Body of pancreas (tissue), 4 donors: ENCODE measurements at regions not wholly inside any gene's neighbourhood (a gene's known extent, or its start where the extent isn't known, plus 50 kb on each side); places are given as distances from the start of the nearest gene placed in this dataset.

ENCODE experiments used
- POLR2A ChIP-seq, 3 donors: fragments of 450-650 bp; IDR thresholded peaks; one replicate each; pipeline ENCODE4 v1.6.1; 2016; ENCODE audit warnings: antibody characterized with exemption in 3 of 3, mild to moderate bottlenecking in 2 of 3
- TF ChIP-seq, protein P1 (sequence below), 7 experiments: fragments of 450-650 bp in 4 of 7; fragments of 200-600 bp in 3 of 7; sonication (generic) in 3 of 7; IDR thresholded peaks; one replicate each; pipeline ENCODE4 v1.5.1; 2016 to 2019; ENCODE audit warnings: antibody characterized with exemption in 7 of 7

- TF ChIP-seq, protein P1, sequence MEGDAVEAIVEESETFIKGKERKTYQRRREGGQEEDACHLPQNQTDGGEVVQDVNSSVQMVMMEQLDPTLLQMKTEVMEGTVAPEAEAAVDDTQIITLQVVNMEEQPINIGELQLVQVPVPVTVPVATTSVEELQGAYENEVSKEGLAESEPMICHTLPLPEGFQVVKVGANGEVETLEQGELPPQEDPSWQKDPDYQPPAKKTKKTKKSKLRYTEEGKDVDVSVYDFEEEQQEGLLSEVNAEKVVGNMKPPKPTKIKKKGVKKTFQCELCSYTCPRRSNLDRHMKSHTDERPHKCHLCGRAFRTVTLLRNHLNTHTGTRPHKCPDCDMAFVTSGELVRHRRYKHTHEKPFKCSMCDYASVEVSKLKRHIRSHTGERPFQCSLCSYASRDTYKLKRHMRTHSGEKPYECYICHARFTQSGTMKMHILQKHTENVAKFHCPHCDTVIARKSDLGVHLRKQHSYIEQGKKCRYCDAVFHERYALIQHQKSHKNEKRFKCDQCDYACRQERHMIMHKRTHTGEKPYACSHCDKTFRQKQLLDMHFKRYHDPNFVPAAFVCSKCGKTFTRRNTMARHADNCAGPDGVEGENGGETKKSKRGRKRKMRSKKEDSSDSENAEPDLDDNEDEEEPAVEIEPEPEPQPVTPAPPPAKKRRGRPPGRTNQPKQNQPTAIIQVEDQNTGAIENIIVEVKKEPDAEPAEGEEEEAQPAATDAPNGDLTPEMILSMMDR (IDR thresholded peaks at IDR 0.05) = no peak
- no peak for TF ChIP-seq POLR2A (IDR thresholded peaks at IDR 0.05)
Observed at GRCh38 chr5:39892708-39893107, 467.9 kb upstream of the DAB2 start.
